Natural killer cell (primary cell): ENCODE measurements at regions not wholly inside any gene's neighbourhood (a gene's known extent, or its start where the extent isn't known, plus 50 kb on each side); places are given as distances from the start of the nearest gene placed in this dataset.

ENCODE experiments used
- ATAC-seq, 3 donors: fragments of 150-1000 bp in 2 of 3; fragments of 200-7000 bp in 1 of 3; cut with Tn5 transposase; 1 replicate in 1 of 3; 2 replicates in 2 of 3; pipeline ENCODE4 v1.10.0; 2021; ENCODE audit warnings: mild to moderate bottlenecking in 2 of 3, moderate library complexity in 2 of 3
- DNase-seq, 2 donors: peaks; one replicate each; pipeline versions ENCODE4 v3.0.0 to v3.0.0-alpha.2; 2013 to 2021; ENCODE audit warnings: mixed read lengths in 1 of 2
- H3K27ac ChIP-seq: one replicate; pipeline ENCODE4 v1.5.1; 2013; ENCODE audit warnings: mild to moderate bottlenecking, low read length
- H3K27me3 ChIP-seq: one replicate; pipeline ENCODE4 v1.6.1; 2013; ENCODE audit warnings: low read length; ENCODE audit not compliant: control insufficient read depth, insufficient read depth
- H3K36me3 ChIP-seq: one replicate; pipeline ENCODE4 v1.6.1; 2013; ENCODE audit warnings: low read length; ENCODE audit not compliant: control insufficient read depth, insufficient read depth
- H3K4me1 ChIP-seq: one replicate; pipeline ENCODE4 v1.6.1; 2013; ENCODE audit warnings: low read length; ENCODE audit not compliant: control insufficient read depth, insufficient read depth
- H3K4me3 ChIP-seq: one replicate; pipeline ENCODE4 v1.5.1; 2013; ENCODE audit warnings: low read length
- H3K9me3 ChIP-seq: one replicate; pipeline ENCODE4 v1.6.1; 2013; ENCODE audit warnings: low read length; ENCODE audit not compliant: control insufficient read depth, insufficient read depth
- H3K27ac Mint-ChIP-seq, 2 donors: one replicate each; pipeline ENCODE4 v1.8.0; 2022; ENCODE audit warnings: mild to moderate bottlenecking in 2 of 2, mixed read lengths in 2 of 2, moderate library complexity in 1 of 2
- H3K27me3 Mint-ChIP-seq, 2 donors: one replicate each; pipeline ENCODE4 v1.8.0; 2022; ENCODE audit warnings: low read depth in 2 of 2, mixed read lengths in 2 of 2
- H3K36me3 Mint-ChIP-seq: one replicate; pipeline ENCODE4 v1.8.0; 2022; ENCODE audit warnings: mixed read lengths
- H3K4me1 Mint-ChIP-seq, 2 donors: one replicate each; pipeline ENCODE4 v1.8.0; 2022; ENCODE audit warnings: mixed read lengths in 2 of 2
- H3K4me3 Mint-ChIP-seq: one replicate; pipeline ENCODE4 v1.8.0; 2022; ENCODE audit warnings: mild to moderate bottlenecking, moderate library complexity, mixed read lengths
- H3K9me3 Mint-ChIP-seq, 2 donors: one replicate each; pipeline ENCODE4 v1.8.0; 2022; ENCODE audit warnings: mixed read lengths in 2 of 2
- CTCF ChIP-seq: fragments of 200-600 bp; IDR thresholded peaks from one replicate; pipeline ENCODE4 v1.8.0; 2022; ENCODE audit warnings: antibody characterized with exemption
- WGBS: methylation state at CpG from one replicate; pipeline ENCODE4 v1.1.7; 2013; ENCODE audit warnings: missing lambda C conversion rate; ENCODE audit not compliant: insufficient coverage; 5-methylcytosine and 5-hydroxymethylcytosine counted together
- intact Hi-C: fragments of 100-400 bp; cut with micrococcal nuclease; formaldehyde crosslinking; loops from one replicate; pipeline ENCODE4 v1.14.2; 2022

DNA sequence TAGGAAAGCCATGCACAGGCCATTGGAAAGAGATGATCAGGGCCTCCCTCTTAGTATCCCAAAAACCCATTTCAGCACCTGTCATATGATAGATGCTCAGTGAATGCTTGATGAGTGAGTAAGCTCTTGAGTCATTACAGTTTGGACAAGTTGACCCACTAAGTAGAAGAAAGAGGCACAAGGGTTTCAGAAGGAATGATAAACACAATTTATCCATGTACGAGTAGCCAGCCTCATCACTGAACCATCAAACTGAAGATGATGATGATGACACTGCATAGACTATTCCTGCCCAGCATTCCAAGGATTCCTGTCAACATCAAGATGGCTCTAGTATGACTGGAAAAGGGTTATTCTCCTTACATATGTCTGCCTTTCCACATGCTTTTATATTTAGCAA is 596.0 kb downstream of the BCL11A start:
- Mint-ChIP-seq H3K27me3 (no peaks in the 10 kb centered on the region), H3K36me3 (no peaks in the 10 kb centered on the region), H3K4me1 (no peaks in the 10 kb centered on the region), H3K9me3 (peaks cover 0 to 2% of the 10 kb centered on the region in 2 donors), H3K27ac (no peak overlapping the region), H3K4me3 (no peak overlapping the region)
- Histone ChIP-seq H3K4me3 (no peak overlapping the region), H3K4me1 (no peaks in the 10 kb centered on the region), H3K27ac (no peak overlapping the region), H3K9me3 (no peaks in the 10 kb centered on the region), H3K27me3 (no peaks in the 10 kb centered on the region), H3K36me3 (no peaks in the 10 kb centered on the region)
- no peak for ATAC-seq
- 90% methylated on average over 1 of the region's 1 CpG for WGBS
- no peak for DNase-seq
- intact Hi-C loops, result no loop called here
- no peak for TF ChIP-seq CTCF

- Mint-ChIP-seq H3K27me3 (no peaks in the 10 kb centered on the region), H3K36me3 (no peaks in the 10 kb centered on the region), H3K27ac (no peak overlapping the region), H3K4me1 (no peaks in the 10 kb centered on the region), H3K9me3 (peaks cover 0 to 2% of the 10 kb centered on the region in 2 donors), H3K4me3 (no peak overlapping the region)
- Histone ChIP-seq H3K4me3 (no peak overlapping the region), H3K36me3 (no peaks in the 10 kb centered on the region), H3K4me1 (no peaks in the 10 kb centered on the region), H3K9me3 (no peaks in the 10 kb centered on the region), H3K27me3 (no peaks in the 10 kb centered on the region), H3K27ac (no peak overlapping the region)
- WGBS, result 41% methylated on average over 4 of the region's 4 CpGs
- intact Hi-C loops, result no loop called here
- DNase-seq (no peak), ATAC-seq (no peak)
- no peak for TF ChIP-seq CTCF
Measured at GRCh38 chr2:59956981-59957380, 596.5 kb downstream of the BCL11A start.

DNA sequence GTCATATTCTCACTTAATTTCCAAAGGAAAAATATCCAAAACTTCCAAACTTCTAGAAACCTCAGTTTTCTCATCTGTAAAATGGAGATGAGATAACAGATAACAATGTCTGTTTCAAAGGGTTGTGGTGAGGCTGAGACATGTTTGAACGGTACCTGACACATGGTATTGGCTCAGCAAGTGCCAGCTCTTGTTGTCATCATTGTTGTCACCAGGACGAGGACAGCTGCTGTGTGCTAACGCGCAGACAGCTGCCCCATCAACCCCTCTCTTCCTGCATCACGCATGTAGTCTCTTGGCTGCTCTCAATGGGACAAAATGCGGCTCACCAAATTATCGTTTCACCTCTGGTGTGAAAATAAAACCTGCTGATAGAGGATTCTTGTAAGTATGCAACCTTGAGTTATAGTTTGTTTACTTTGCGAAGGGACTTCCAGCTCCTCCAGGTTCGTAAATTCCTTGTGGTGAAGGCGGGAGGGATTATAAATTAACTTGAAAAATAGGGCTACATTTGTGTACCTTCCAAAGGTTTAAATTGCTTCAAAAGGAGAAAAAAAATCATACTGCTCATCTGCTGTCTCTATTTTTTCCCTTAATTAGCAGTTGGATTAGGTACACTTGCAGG is 605.4 kb downstream of the BCL11A start:
- no peak for DNase-seq
- no peaks in the 10 kb centered on the region for H3K27me3 Mint-ChIP-seq

More for the DNA sequence above, 605.4 kb downstream of the BCL11A start:
- H3K4me1 ChIP-seq, result no peaks in the 10 kb centered on the region
- intact Hi-C loops, result no loop called here
- no peaks in the 10 kb centered on the region for H3K9me3 Mint-ChIP-seq
- no peaks in the 10 kb centered on the region for H3K9me3 ChIP-seq
- TF ChIP-seq CTCF, result no peak
- H3K4me3 ChIP-seq, result no peak overlapping the region
- no peaks in the 10 kb centered on the region for H3K27me3 ChIP-seq
- WGBS, result 77% methylated on average over 10 of the region's 10 CpGs
- H3K36me3 ChIP-seq, result no peaks in the 10 kb centered on the region
- no peaks in the 10 kb centered on the region for H3K36me3 Mint-ChIP-seq
- H3K4me1 Mint-ChIP-seq, result no peaks in the 10 kb centered on the region
- H3K27ac ChIP-seq, result no peak overlapping the region
- H3K4me3 Mint-ChIP-seq, result no peak overlapping the region
- no peak overlapping the region for H3K27ac Mint-ChIP-seq
- no peak for ATAC-seq
